Islet of Langerhans (tissue), 1 donor: ENCODE measurements at regions not wholly inside any gene's neighbourhood (a gene's known extent, or its start where the extent isn't known, plus 50 kb on each side); places are given as distances from the start of the nearest gene placed in this dataset.

Experiments used
- FAIRE-seq: peaks from one replicate; lab custom pipeline; 2011; peaks lifted over from hg19 to GRCh38; lab: Jason Lieb, UNC

GRCh38 chr7:36010656-36011587 is 142.1 kb upstream of the EEPD1 start:
- no peak for FAIRE-seq

DNA sequence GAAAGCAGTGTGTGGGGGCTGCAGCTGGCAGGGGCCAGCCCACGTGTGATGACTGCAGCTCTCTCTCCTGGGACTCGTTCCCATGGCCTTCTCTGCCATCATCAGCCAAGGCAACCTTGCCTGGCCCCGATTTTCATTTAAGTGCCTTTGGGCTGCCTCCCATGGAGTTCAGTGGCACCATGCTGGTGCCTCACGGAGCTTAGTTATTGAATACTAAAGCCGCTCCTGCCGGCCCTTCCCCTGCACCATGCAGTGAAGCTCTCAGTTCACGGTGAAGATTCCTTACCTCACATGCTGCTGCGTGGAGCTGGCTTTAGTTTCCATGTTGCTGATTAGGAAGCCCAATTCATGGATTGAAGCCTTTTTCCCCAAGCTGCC is 141.5 kb upstream of the EEPD1 start:
- no peak for FAIRE-seq

GRCh38 chr7:36013246-36014014 is 139.6 kb upstream of the EEPD1 start:
- no peak for FAIRE-seq

DNA sequence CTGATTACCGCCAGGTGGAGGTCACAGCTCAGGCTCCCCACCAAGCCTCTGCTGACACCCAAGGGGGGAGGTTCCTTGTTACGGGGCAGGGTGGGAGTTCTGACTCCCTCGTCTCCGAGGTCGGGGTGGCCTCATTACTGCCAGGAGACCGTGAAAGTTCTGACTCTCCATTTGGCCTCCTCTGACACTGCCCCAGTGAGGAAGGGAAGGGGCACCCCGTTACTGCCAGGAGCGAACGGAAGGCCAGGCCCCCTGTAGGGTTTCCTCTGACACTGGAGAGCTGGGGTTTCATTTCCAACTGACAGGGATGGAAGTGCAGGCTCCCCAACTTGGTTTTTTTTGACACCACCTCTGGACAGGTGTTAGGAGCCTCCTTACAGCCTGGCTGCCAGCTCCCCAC is 138.1 kb upstream of the EEPD1 start:
- no peak for FAIRE-seq

DNA sequence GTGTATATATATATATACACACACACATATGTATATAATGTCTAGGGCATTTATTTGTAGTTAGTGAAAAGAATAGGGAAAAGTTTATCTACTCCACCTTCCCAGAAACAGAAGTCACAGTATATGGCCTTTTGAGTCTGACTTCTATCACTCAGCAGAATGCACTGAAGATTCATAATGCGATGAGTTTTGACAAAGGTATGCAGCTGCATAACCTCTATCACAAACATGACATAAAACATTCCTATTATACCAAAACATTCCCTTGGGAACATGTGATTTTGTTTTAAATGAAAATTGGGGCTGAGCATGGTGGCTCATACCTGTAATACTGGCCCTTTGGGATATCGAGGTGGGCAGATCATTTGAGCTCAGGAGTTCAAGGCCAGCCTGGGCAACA is 137.3 kb upstream of the EEPD1 start:
- no peak for FAIRE-seq

- no peak for FAIRE-seq
Measured at GRCh38 chr7:36016648-36017047, 136.4 kb upstream of the EEPD1 start.

DNA sequence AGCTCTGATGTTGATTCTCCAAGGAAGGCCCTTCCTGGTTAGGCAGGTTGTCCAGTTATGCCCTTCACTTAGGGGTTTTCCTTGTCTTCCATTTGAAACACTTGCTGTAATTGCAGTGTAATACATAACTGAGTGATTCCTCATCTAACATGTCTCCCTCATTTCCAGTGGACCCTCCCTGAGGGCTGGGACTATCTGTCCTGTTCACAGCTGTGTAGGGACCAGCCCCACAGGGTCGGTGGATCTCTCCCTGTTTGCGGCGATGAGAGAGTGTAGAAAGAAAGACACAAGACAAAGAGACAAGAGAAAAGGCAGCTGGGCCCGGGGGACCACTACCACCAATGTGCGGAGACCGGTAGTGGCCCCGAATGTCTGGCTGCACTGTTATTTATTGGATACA is 135.9 kb upstream of the EEPD1 start:
- FAIRE-seq = no peak

GRCh38 chr7:36018816-36019484 is 134.1 kb upstream of the EEPD1 start:
- no peak for FAIRE-seq

- no peak for FAIRE-seq
Measured at GRCh38 chr7:36019538-36019937, 133.5 kb upstream of the EEPD1 start.

- FAIRE-seq = no peak
Measured at GRCh38 chr7:36019980-36020379, 133.1 kb upstream of the EEPD1 start.

DNA sequence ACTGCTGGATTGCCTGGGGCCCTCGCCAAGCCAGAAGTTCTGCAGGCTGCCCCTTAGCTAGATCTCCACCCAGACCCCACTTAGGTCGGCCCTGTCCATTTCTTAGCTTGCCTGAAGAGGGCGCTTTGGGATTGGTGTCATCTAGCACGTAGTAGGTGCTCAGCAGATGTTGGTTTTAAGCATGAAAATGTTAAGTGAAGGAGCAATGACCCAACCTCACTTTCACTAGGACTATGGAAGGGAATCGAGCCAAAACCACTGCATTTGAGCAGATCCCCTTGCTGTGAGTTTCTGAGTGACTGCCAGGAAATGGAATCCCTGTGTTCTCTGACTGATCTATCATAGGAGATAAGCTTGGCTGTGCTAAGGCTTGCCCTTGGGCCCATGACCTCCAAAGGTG is 131.7 kb upstream of the EEPD1 start:
- FAIRE-seq = no peak

DNA sequence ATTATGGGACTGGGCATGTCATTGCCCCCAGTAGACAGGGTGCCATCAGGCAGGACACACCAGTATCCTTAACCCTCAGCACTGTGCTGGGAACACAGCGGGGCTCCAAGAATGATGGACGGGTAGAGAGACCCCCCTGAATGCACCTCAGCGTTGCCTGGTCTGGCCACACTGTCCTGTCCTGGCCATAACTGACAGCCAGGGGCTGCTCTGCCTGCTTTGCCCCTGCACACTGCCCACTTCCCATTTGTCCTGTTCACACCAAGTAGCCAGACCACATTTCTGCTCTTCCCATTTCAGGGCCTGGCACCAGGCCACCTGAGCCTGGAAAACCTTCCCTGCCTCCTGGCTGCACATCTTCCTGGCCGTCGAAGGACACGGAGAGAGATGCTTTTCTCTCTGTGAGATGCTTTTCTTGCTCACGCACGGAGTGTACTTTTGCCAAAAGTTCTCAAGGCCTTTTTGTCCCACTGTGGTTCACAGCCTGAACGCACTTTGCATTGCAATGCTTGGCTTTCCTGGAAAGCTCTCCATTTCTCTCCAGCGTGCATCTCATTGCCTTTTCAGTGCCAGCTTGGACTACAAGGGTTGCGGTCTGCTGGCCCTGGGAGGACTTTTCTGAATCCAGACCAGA is 131.0 kb upstream of the EEPD1 start:
- FAIRE-seq = no peak

DNA sequence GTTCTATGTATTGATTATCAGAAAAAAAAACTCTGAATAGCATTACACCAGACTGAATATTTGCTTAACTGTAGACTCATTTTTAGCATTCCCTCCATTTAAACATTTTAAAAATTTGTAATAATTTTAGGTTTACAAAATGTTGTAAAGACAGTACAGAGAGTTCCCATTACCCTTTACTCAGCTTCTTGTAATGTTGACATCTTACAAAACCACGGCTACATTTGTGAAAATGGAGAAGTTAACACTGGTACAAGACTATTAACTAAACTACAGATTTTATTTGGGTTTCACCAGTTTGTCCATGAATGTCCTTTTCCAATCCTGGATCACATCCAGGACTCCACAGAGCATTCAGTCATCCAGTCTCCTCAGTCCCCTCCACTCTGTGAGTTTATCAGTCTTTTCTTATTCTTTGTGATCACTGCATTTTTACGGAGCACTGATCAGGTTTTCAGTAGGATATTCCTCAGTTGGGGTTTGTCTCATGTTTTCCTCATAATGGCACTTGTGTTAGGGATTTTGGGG is 130.0 kb upstream of the EEPD1 start:
- no peak for FAIRE-seq

- FAIRE-seq = no peak
Measured at GRCh38 chr7:36025190-36025589, 127.9 kb upstream of the EEPD1 start.

GRCh38 chr7:36029311-36029710 is 123.7 kb upstream of the EEPD1 start:
- no peak for FAIRE-seq

DNA sequence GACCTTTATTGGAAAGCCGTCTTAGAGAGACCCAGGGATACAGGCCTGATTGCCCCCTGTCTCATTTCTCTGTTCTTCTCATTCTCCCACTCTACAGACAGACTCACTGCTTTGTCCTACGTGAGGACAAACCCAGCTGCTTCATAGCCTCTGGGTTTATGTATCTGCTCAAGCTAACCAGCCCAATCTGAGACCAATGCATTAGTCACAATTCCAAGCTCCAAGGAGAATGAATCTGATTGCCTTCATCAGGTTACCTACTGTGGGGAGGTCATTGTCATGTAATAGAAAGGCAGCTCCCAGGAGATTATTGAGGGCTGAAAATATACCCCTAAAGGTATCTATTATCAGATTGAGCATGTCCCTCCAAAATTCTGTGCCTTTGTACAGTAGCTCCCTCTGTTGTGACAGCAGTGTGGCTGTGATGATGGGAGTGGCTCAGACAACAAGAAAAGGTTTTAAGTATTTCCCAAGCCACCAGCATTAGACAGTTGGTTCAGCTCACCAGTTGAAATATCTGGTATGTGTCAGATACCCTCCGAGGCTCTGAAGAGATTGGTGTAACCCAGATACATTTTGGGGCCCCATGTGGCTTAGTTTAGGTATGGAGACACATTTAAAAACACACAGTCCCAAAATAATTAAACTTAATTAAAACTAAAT is 123.1 kb upstream of the EEPD1 start:
- no peak for FAIRE-seq

- FAIRE-seq = no peak
Measured at GRCh38 chr7:36032361-36032818, 120.7 kb upstream of the EEPD1 start.

- no peak for FAIRE-seq
Measured at GRCh38 chr7:36034020-36034419, 119.0 kb upstream of the EEPD1 start.

DNA sequence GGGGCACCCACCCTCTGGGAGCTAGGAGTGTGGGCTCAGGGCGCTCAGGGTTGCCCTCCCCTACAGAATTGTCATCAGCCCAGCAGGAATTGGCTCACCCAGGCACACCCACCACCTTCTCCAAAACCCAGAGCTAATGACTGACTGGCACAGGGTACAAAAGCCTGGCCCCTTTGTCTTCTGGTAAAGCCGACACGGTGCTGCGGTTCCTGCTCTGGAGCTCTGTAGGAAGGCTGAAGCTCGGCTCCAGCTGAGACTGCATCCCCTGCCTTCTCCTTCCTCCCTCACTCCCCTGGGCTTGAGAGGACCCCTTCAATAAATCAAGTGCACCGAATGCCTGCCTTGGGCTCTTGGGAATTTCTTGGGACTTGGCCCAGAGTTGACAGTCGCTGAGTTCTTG is 117.9 kb upstream of the EEPD1 start:
- no peak for FAIRE-seq

DNA sequence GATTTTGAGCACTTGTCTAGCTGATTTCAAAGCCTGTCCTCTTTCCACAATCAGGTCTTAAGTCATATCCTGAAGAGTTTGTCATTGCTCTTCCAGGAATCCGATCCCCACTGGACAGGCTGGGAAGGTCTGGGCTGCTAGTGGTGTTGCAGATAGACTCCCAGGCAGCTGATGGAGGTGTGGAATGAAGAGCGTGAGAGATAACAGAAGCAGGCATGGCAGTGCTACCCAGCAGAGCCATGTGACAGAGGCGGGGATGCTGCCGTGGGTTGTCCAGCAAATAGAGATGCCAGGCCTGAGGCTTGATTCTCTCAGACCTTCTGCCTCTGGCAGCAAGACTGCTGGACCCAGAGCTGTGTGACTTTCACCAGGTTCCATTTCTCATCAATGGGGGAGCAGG is 116.5 kb upstream of the EEPD1 start:
- FAIRE-seq = no peak

DNA sequence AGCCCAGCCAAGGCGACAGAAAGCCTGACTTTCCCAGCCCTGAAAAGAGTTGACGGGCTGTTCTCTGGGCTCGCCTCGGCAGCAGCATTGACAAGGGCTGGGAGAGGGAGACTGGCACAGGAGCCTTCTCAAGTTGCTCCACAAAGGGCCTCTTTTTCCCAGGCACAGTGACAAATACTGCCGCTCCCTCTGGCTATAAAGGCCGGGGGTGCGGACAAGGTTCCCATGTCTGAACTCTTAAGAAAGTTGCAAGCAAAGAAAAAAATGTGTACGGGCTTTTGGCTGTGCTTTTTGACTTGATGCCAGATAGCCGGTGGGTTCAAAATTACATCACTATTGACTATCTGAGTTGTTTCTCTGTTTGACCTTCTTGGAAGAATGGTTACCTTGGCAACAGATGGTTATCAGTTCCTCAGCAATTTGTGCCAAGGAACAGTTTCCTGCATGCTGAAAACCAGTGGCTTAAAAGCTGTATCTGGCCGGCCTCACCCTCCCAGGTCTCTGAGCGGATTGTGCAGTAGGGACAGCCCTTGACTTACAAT is 115.9 kb upstream of the EEPD1 start:
- no peak for FAIRE-seq
